SH-SY5Y (cell line): ENCODE measurements at regions not wholly inside any gene's neighbourhood (a gene's known extent, or its start where the extent isn't known, plus 50 kb on each side); places are given as distances from the start of the nearest gene placed in this dataset.

ENCODE experiments used
- GATA2 ChIP-seq: IDR thresholded peaks from 2 replicates; pipeline ENCODE4 v1.6.1; 2011; ENCODE audit warnings: mild to moderate bottlenecking, low read depth, low read length
- GATA3 ChIP-seq: IDR thresholded peaks from 2 replicates; pipeline ENCODE4 v1.6.1; 2011; ENCODE audit warnings: low read depth, mild to moderate bottlenecking, low read length, moderate library complexity

DNA sequence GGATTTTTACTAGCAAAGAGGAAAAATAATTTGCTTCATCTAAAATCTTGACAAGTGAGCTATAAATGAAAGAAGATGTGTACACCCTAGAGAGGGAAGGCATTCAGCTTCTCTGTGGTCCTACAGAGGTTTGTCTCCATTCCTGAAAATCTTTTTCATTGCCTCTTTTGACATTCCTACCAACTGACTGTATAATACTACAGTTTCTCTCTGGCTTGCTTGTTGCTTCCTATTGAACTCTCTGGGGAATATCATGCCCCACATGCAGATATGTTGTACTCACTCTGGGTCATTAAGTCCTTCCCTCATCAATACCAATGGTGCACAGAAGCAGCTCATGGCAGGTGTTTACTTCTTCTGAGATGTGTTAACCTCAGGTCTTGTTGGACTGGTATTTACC, 371.2 kb upstream of the PLXNA2 start:
- TF ChIP-seq GATA2 = no peak
- TF ChIP-seq GATA3 = no peak
